HG02870 (cell line): ENCODE measurements at regions not wholly inside any gene's neighbourhood (a gene's known extent, or its start where the extent isn't known, plus 50 kb on each side); places are given as distances from the start of the nearest gene placed in this dataset.

Experiments
- ATAC-seq: cut with Tn5 transposase; IDR thresholded peaks from one replicate; pipeline ENCODE4 v1.9.1; 2021; ENCODE audit warnings: mild to moderate bottlenecking, moderate library complexity; ENCODE audit not compliant: unreplicated experiment

DNA sequence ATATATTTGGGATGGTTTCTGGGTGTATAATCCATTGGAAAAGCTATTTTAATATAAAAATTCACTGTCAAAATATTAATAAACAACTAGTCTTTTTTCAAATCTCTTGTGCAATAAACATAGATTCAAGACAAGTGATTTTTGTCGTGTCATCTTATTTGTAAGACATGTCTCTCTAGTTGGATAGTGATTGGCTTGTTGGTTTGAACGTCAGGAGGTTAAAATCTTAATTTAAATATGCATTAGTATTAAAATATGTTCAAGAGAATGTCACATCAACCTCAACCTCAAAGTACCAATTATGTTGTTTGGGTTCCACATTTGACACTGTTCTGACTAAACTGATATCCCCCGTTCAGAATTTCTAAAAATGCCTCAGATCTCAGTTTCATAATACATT lies 287.6 kb downstream of the CASP12 start:
- no peak for ATAC-seq

DNA sequence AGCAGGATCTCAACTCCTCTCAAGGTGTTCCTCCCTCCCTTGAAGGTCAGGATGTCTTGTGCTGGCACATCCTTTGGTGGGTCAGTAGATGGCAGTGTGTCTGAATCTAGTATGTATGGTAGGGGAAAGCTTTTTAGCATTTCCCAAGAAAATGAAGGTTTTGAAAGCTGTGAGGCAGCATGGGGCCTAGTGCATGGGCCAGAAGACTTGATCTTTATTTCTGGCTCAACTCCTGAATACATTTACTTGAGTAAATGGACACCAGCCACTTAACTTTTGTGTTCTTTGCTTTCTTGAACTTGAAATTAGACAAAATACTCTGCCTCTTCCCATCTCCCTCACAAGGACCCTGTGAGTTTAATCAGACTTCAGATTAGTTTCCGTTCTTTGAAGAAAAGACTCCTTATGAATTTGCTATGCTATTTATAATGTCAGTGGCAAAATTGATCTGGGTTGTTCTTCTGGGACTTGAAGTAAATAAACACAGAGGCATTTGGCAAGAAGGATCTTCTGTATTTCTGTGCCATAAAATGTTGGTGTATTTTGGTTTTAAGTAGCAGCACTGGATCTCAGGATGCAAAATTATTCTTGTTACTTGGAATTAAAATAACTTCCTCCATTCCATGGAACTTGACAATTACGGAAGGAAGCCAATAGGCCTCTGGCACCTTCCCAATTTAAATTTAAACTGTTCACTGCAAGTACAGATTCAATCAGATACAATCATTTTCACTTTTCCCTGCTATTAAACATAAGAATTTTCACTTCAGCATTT lies 288.8 kb downstream of the CASP12 start:
- peak; percentile 87 for ATAC-seq

DNA sequence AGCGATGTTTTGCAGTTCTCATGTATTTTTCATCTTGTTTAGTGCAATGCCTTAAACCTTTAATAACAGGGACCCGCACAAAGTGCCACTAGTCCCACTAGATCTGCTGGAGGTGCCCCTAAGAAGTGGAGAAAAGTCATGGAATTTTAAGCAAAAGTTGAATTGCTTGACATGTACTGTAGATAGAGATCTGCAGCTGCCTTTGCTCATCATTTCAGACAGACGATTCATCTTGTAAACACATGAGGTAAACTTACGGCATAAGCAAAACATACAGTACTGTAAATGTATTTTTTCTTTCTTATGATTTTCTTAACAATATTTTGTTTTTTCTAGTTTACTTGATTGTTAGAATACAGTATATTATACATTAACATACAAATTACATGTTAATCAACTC lies 295.6 kb downstream of the CASP12 start:
- no peak for ATAC-seq

DNA sequence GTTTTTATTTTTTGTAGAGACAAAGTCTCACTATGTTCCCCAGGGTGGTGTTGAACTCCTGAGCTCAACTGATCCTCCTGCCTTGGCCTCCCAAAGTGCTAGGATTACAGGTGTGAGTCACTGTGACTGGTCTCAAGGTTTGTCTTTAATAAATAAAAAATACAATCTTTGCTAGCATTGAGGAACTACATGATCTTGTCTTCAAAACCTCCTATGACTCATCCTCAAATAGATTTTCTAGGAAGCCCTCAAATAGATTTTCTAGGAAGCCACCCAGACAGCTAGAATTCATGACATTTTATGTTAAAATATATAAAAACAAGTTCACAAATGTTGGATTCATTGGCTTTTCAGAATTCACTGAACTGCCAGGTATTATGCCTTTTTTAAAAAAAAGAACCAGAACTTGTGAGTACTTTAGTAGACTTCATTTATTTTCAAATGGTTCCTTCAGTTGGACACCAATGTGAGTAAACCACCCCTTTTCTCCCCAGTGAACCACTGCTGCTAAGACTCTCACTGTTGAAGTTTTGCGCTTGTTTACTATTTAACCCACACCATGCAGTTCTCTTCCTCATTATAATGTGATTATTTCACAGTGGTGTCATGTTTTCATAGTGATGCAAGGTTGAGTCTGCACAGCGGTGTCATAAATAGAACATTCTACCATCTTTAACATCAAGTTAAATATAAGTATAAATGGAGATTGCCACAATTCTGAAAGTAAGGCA lies 303.9 kb downstream of the CASP12 start:
- no peak for ATAC-seq

DNA sequence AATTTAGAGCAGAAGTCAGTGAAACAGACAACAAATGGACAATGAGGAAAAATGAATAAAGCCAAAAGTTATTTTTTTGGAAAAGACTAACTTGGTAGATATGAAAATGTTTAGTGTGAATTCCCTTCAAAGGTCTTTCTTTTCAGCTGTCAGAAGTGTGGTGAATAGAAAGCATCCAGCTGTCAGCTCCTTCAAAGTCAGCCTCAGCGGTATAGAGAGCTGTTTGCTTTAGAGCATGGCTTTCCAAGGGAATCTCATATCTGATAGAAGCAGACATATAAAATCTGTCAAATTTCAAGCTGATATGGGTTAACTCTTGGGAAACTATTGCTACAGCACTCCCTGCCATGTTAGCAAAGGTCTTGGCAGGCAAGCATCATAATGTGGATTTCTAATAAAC lies 309.3 kb downstream of the CASP12 start:
- no peak for ATAC-seq

DNA sequence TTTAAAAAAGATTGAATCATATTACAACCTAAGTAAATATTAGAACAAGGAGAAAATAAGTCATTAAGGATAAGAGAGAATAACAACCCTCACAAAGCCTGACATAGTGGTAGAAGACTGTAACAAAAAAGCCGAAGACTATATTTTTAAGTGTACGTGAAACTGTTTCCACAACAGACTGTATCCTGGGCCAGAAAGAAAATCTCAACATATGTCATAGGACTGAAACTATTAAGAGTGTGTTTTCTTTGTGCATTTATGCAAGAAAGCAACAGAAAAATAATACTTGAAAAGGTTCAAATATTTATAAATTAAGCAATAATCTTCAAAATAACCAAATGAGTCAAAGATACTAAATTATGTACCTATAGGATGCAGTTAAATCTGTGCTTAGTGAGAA lies 309.8 kb downstream of the CASP12 start:
- no peak for ATAC-seq

DNA sequence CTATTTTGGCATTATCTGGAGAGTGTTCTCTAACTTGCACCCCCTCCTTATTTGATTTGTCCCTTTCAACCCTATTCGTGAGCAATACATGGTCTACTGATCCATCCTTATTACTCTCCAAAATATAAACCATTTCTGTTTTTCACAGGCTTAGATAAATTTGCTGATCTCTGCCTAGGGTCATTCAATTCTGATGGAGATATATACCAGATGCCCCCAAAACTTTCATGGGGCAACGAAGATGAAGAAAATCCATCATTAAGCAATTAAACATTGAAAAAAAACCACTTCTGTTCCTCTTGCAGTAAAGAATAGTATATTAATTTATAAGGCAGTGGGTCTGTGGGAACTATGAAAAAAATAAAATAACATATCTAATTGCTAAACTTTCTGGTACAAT lies 313.4 kb downstream of the CASP12 start:
- no peak for ATAC-seq

DNA sequence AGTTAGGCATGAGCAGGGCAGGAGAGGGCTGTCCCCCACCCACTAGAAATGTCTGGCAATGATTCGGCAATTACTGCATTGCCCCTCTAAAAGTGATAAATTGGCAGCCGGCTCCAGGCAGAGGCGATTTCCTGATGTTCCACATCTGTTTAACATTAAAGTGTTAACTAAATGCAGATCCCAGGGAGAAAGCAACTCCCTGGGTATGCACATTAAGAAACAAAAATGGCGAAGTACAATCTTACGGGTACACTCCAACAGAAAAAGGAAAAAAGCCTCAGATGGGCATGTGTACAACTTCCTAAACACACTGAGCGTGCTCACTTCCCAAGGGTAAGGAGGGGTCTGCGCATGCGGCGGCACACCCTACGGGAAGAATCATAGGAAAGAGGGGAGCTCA lies 314.4 kb downstream of the CASP12 start:
- ATAC-seq = no peak

DNA sequence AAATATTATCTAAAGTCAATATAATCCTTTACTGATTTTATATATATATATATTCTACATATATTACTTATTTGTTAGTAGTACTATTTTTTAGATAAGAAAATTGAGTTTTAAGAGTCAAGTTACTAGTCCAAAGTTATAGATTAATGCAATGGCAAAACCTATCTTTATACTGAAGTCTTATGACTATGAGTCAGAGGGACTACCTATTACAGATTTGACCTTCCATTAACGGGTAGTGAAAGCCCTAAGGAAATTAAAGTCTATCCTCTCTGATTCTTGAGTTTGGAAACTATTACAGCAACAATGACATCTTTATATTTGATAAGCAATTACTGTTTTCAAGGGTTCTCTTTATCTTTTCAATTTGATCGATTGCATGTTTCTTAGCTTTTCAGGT lies 315.8 kb downstream of the CASP12 start:
- no peak for ATAC-seq

DNA sequence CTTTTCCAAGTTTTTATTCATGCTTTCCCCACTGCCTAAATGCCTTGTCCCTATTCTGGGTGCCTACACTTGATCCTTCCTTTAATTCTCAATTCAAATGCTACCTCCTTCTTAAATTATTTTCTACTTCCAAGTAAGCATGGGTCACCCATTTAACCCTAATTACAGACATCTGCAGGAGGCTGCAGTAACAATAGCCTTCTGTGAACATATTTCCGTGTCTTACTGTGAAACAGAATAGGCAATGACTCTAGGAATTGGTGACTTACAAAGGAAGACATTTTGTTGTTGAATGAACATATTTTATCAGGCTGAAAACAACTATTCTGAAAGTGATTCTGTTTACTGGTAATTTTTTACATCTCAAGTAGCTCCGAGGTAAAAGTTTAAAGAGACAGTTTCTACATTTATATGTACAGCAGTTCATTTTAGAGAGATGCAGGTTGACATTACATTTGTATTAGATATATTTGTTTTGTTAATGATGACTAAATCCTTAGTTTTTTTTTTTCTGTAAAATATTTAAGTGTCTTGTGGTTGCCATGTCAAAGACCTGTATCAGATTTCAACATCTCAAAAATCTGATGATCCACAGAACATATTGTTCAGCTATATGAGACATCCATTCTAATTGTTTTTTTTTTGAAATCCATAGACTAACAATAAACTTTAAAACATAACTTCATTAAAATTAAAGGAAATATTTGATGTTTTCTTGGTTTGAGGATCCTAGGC lies 316.8 kb downstream of the CASP12 start:
- ATAC-seq = no peak

DNA sequence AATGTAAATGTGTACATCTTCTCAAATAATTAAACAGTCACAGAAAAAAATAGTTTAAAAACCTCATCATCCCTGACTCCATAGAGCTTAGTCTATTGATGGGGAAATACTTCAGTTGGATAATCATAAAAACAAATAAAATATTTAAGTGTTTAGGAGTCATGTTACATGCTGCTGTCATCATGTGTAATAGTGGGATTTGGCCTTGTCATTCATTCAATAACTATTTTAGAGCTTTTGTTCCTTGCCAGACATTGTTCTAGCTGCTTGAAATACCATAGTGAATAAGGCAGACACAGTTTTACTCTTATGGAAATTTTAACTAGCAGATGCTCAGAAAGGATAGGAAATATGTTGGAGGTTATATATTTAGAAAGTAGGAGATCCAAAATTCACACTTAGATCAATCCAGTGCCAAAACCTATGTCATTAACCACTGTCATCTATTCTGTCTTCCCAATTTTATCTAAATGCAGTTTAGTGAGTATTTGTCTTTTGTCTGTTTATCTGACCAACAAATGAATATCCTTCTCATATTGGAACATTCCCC lies 324.7 kb downstream of the CASP12 start:
- ATAC-seq = no peak

DNA sequence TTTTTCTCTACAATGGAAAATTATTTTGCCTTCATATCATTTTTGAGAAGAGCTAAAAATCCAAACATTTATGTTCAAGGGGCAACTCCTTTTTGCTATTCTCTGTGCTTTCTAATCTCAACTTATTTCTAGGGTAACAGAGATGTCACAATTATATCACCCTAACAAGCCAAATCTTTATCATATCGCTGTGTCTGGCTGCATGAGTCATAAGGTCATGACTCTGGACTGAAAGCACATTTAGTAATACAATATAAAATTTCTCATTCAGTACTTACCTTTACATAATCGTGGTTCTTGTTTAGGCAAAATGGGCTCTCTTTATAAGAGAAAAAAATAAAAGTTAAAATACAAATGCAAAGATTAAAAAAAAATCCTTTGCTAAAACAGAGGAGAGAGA lies 326.0 kb downstream of the CASP12 start:
- no peak for ATAC-seq

DNA sequence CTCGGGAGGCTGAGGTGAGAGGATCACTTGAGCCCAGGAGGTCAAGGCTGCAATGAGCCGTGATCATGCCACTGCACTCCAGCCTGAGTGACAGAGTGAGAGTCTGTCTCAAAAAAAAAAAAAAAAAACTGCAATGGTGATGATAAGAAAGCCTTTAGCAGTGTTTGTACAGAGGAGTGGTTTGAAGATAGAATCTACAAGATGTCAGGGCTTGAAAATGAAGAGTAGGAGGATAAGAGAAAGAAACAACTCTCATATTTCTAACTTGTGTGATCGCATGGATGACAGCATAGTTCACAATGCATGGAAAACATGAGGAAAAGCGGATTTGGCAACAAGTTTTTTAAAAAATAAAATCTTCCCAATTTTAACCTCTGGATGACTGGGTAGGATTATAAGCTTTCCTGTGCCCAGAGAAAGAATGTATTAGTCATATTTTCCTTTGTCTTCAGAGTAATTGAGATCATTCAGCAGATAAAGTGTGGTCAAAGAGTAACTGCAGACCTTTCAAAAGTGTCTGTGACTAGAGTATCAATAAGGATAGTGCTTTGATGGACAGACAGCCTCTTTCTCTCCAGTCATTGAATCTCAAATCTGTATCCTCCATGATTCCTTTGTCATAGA lies 328.1 kb downstream of the CASP12 start:
- ATAC-seq = no peak

DNA sequence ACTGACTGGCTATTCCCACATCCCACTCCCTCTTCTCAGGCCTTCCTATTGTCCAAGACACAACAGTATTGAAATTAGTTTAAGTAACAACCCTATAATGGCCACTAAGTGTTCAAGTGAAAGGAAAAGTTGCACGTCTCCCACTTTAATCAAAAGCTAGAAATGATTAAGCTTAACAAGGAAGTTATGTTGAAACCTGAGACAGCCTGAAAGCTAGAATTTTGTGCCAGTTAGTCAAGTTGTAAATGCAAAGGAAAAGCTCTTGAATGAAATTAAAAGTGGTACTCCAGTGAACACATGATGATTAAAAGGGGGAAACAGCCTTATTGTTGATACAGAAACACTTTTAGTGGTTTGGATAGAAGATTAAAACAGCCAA lies 332.7 kb downstream of the CASP12 start:
- no peak for ATAC-seq

DNA sequence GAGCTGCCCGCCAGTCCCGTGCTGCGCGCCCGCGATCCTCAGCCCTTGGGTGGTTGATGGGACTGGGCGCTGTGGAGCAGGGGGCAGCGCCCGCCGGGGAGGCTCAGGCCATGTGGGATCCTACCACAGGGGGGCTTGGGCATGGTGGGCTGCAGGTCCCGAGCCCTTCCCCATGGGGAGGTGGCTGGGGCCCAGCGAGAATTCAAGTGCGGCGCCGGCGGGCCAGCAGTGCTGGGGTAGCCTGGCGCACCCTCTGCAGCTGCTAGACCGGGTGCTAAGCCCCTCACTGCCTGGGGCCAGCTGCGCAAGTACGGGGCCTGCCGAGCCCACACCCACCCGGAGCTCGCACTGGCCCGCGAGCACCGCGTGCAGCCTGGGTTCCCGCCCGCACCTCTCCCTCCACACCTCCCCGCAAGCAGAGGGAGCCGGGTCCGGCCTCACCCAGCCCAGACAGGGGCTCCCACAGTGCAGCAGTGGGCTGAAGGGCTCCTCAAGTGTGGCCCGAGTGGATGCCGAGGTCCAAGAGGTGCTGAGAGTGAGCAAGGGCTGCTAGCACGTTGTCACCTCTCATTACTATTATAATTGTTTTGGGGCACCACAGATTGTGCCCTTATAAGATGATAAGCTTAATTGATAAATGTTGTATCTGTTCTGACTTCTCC lies 333.2 kb downstream of the CASP12 start:
- no peak for ATAC-seq

DNA sequence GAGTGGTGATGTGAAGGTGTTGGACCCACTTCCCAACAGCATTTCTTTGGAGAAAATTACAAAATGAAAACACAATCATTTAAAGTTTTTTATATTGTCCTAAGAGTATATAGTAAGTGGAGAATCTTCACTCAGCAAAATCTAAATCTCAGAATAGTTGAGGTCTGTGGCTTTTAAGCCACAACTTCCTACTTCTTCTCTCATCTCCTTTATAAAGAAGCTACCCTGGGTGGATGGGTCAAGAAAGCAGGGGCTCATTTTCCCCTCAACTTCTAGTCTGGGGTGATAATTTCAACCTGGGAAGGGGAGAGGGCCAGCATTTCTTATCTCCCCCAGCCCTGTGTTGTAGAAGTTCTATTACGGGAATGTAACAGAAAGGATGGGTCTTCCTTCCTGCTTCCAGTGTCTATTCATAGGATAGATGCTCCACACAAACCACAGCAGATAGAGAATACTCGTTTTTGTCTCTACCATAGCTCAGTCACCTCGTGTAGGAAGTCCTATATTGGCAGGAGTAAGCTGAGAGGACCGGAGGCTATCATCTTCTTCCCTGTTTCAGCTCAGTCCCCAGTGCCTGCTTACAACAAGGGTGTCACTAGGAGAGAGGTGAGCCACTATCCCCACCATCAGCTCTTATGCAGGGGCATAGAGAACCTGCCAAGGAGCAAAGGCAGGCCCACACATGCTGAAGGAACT lies 341.5 kb downstream of the CASP12 start:
- no peak for ATAC-seq

DNA sequence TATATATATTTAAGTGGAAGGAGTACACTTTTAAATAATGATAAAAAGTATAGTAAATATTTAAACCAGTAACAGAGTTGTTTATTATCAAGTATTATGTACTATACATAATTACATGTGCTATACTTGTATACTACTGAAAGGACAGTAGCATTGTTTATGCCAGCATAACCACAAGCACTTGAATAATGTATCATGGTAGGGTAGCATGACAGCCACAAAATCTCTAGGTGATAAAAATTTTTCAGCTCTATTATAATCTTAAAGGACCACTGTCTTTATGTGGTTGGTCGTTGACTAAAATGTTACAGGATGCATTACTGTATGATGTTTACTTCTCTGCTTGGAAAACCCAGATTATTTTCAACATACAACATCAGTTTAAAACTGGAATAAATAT lies 349.2 kb downstream of the CASP12 start:
- ATAC-seq = no peak

DNA sequence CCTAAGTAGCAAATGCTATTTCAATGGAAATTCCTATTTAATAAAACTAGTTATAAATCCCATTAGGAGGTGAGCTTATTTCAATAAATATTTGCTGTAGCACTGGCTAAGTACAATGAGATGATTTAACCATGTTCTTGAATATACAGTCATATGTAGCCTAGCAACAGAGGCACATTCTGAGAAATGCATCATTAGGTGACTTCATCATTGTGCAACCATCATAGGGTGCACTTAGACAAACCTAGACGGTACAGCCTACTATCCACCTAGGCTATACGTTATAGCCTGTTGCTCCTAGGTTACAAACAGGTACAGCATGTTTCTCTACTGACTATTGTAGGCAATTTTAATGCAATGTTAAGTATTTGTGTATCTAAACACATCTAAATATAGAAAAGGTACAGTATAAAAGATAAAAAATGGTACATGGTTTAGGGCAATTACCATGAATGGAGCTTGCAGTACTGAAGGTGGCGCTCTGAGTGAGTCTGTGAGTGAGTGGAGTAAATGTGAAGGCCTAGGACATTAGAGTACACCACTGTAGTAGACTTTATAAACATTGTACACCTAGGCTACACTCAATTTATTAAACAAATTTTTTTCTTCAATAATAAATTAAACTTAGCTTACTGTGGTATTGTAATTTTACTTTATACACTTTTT lies 350.1 kb downstream of the CASP12 start:
- no peak for ATAC-seq

DNA sequence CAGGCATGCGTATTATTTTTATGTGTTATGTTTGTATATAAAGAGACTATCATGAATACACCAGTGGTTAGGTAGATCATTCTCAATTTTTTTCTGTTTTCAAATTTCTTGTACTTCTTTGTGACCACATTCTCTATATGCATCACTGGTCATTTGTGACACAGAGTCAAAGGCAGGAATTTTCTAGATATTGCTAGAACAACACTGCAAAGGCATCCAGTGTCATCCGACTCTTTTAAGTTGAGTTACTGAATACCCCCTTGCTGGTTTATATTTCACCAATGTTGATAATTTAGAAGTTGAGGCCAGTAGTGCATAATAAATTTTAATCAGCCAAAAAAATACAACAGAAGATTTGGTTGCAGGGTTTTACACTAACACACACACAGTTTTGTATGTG lies 351.8 kb downstream of the CASP12 start:
- no peak for ATAC-seq

DNA sequence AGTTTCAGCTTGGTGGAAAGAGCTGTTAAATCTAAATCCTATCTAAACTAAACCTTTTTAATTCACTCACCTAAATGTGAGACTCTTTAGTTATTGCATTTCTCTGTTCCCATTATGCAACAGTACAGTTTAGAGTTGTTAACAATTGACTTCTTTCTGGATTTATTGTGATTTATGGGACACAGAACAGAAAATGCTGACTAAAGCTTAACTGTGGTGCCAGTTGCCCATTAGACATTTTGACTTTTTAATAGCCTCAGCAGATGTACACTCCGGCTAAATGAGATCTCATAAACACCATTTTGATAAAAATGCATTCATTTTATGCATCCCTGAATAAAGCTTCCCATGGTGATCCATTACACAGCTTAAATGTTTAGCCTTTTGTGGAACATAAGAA lies 356.6 kb downstream of the CASP12 start:
- no peak for ATAC-seq
